Right ventricle myocardium superior (tissue), 1 donor: ENCODE measurements at regions not wholly inside any gene's neighbourhood (a gene's known extent, or its start where the extent isn't known, plus 50 kb on each side); places are given as distances from the start of the nearest gene placed in this dataset.

Source experiments
- ATAC-seq: fragments of 200-7000 bp; cut with Tn5 transposase; one replicate; pipeline ENCODE4 v1.9.1; 2020; ENCODE audit warnings: mild to moderate bottlenecking; ENCODE audit not compliant: poor library complexity
- DNase-seq: peaks from one replicate; pipeline ENCODE4 v3.0.0-alpha.2; 2020
- intact Hi-C: fragments of 100-400 bp; cut with DNase I; formaldehyde crosslinking; loops from one replicate; pipeline ENCODE4 v1.11.2; 2022
- donor health status: DM: no; HTN: yes; CAD: no; lungs with severe emphysema.

- intact Hi-C loops, result loop anchor here (10.0 kb wide), 1 partner anchor 64 kb away; no protein-coding TSS in a partner anchor
- ATAC-seq (no peak), DNase-seq (no peak)
Measured at GRCh38 chr9:20291201-20291600, 331.1 kb downstream of the MLLT3 start.

GRCh38 chr9:20290257-20290656 lies 332.0 kb downstream of the MLLT3 start:
- DNase-seq, result no peak
- no peak for ATAC-seq

GRCh38 chr9:20289423-20290010 lies 332.8 kb downstream of the MLLT3 start:
- ATAC-seq, result no peak
- intact Hi-C loops, result loop anchor here (10.0 kb wide), 1 partner anchor 65 kb away; no protein-coding TSS in a partner anchor
- DNase-seq, result no peak

More at GRCh38 chr9:20290257-20290656, 332.0 kb downstream of the MLLT3 start:
- intact Hi-C loops, result loop anchor here (10.0 kb wide), 1 partner anchor 65 kb away; no protein-coding TSS in a partner anchor

GRCh38 chr9:20286969-20287368 lies 335.3 kb downstream of the MLLT3 start:
- ATAC-seq (no peak), DNase-seq (no peak)
- intact Hi-C loops, result no loop called here

GRCh38 chr9:20286154-20286700 lies 336.1 kb downstream of the MLLT3 start:
- no peak for ATAC-seq
- intact Hi-C loops, result no loop called here
- DNase-seq, result no peak

- DNase-seq (no peak), ATAC-seq (no peak)
- intact Hi-C loops, result no loop called here
Measured at GRCh38 chr9:20284601-20285289, 337.6 kb downstream of the MLLT3 start.

- DNase-seq (no peak), ATAC-seq (no peak)
- intact Hi-C loops, result no loop called here
Measured at GRCh38 chr9:20280330-20280729, 342.0 kb downstream of the MLLT3 start.

- intact Hi-C loops, result no loop called here
- no peak for DNase-seq
- no peak for ATAC-seq
Measured at GRCh38 chr9:20276762-20277161, 345.5 kb downstream of the MLLT3 start.

GRCh38 chr9:20271723-20272122 lies 350.6 kb downstream of the MLLT3 start:
- intact Hi-C loops, result no loop called here
- DNase-seq (no peak), ATAC-seq (no peak)

- no peak for DNase-seq
- no peak for ATAC-seq
- intact Hi-C loops, result no loop called here
Measured at GRCh38 chr9:20271096-20271495, 351.2 kb downstream of the MLLT3 start.

- intact Hi-C loops, result no loop called here
- ATAC-seq (no peak), DNase-seq (no peak)
Measured at GRCh38 chr9:20270161-20270560, 352.1 kb downstream of the MLLT3 start.

- intact Hi-C loops, result no loop called here
- DNase-seq, result no peak
- no peak for ATAC-seq
Measured at GRCh38 chr9:20269620-20270019, 352.7 kb downstream of the MLLT3 start.

GRCh38 chr9:20264896-20265295 lies 357.4 kb downstream of the MLLT3 start:
- ATAC-seq (no peak), DNase-seq (no peak)
- intact Hi-C loops, result no loop called here

GRCh38 chr9:20262611-20263010 lies 359.7 kb downstream of the MLLT3 start:
- intact Hi-C loops, result no loop called here
- DNase-seq (no peak), ATAC-seq (no peak)

- intact Hi-C loops, result loop anchor here (10.0 kb wide), 1 partner anchor 58 kb away; no protein-coding TSS in a partner anchor
- no peak for DNase-seq
- no peak for ATAC-seq
Measured at GRCh38 chr9:20256284-20256948, 365.9 kb downstream of the MLLT3 start.

GRCh38 chr9:20255052-20255451 lies 367.2 kb downstream of the MLLT3 start:
- DNase-seq (no peak), ATAC-seq (no peak)
- intact Hi-C loops, result loop anchor here (10.0 kb wide), 1 partner anchor 60 kb away; no protein-coding TSS in a partner anchor

GRCh38 chr9:20253635-20254034 lies 368.7 kb downstream of the MLLT3 start:
- DNase-seq (no peak), ATAC-seq (no peak)
- intact Hi-C loops, result loop anchor here (10.0 kb wide), 1 partner anchor 61 kb away; no protein-coding TSS in a partner anchor

- intact Hi-C loops, result loop anchor here (10.0 kb wide), 1 partner anchor 62 kb away; no protein-coding TSS in a partner anchor
- ATAC-seq (no peak), DNase-seq (no peak)
Measured at GRCh38 chr9:20252778-20253177, 369.5 kb downstream of the MLLT3 start.

- intact Hi-C loops, result loop anchor here (10.0 kb wide), 1 partner anchor 64 kb away; no protein-coding TSS in a partner anchor
- ATAC-seq, result no peak
- DNase-seq, result no peak
Measured at GRCh38 chr9:20250791-20251190, 371.5 kb downstream of the MLLT3 start.
